HG03439 (cell line): ENCODE measurements at regions not wholly inside any gene's neighbourhood (a gene's known extent, or its start where the extent isn't known, plus 50 kb on each side); places are given as distances from the start of the nearest gene placed in this dataset.

Source experiments
- ATAC-seq: cut with Tn5 transposase; IDR thresholded peaks from one replicate; pipeline ENCODE4 v1.9.1; 2021; ENCODE audit warnings: mild to moderate bottlenecking, moderate library complexity; ENCODE audit not compliant: unreplicated experiment

DNA sequence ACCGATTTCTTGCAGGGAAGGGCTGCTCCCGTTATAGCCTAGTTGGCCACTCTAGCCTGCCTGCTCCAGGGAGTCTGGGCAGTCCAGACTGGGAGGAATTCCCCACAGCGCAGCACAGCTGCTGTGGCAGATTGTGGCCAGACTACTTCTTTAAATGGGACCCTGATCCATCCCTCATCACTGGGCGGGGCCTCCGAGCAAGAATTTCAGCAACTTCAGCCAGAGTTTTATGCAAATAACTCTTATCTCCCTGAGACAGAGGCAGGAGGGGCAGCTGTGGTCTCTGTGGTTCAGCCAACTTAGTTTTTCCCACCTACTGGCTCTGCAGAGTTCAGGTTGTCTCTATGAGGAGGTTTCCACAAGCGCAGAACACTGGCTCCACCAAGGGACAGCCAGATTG lies 1583.2 kb downstream of the SUCLG1 start:
- no peak for ATAC-seq

DNA sequence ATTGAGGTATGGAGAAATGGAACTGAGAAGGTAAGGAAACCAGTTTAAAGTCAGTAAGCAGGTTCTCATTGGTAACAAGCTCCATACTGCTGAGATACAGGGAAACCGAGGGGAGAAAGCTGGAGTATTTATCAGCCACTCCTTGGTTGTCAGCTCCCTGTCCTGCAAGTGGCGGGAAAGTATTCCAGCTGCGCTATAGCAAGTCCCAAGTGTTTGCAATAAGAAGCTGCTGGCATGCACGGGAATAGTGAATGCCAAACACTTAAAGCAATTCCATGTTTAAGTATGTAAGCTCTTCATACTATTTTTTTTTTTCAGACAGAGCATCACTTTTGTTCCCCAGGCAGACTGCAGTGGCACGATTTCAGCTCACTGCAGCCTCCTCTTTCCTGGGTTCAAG lies 1601.1 kb downstream of the SUCLG1 start:
- no peak for ATAC-seq

DNA sequence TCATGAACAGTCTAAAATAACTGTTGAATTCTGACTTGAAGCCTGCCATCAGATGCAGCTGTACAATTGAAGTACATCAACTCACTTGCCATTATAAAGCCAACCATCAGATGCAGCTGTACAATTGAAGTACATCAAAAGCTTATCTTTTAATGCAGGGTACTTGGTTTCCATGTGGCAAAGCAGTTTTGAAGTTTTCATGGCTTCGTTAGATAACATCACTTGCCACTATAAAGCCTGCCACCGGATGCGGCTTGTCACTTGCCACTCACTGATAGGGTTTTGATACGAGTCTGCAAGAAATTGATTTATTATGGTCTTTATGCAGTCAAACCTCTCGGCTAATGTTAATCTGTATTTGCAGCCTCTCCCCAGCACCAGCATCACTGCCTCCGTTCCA lies 1605.8 kb downstream of the SUCLG1 start:
- ATAC-seq = no peak

DNA sequence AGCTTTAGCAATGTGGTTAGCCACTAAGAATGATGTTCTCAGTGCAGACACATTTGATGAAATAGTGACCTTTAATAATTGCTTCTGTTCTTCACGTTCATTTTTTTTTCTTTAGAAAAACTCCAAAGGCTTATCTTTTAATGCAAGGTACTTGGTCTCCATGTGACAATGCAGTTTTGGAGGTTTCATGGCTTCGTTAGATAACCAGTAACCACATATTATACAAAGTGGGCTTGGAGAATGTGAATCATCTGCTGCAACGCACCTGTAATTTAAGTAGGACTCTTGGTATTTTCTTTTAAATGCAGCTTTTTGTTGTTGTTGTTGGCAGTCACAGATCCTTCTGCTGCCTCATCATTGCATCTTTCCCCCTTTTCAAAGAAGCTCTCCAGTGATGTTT lies 1606.3 kb downstream of the SUCLG1 start:
- ATAC-seq = no peak

DNA sequence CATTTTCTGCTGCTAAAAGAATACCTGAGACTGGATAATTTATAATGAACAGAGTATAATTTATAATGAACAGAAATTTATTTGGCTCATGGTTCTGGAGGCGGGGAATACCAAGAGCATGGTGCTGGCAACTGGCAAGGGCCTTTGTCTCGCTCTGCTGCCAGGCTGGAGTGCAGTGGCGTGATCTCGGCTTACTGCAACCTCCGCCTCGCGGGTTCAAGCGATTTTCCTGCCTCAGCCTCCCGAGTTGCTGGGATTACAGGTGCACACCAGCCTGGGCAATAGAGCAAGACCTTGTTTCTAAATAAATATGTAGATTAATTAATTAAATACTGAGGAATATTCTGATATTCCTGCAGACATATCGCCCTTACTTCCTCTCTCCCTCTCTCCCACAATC lies 1610.8 kb downstream of the SUCLG1 start:
- ATAC-seq = no peak

DNA sequence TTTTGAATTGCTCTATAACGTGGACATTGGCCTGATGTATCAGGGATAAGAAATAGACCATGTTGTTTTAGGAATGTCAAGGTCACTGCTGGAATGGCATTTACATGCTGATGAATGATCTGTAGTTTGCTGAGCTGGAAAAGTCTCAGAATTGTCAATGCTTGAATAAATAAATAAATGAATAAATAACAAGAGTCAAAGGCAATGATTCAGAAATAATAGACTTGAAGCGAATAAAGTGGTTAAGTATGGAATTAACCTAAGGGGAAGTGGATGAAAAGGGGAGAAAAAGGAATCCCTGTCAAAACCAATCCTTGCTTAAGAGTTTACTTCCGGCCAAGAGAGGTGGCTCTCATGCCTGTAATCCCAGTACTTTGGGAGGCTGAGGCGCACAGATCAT lies 1620.0 kb downstream of the SUCLG1 start:
- no peak for ATAC-seq

DNA sequence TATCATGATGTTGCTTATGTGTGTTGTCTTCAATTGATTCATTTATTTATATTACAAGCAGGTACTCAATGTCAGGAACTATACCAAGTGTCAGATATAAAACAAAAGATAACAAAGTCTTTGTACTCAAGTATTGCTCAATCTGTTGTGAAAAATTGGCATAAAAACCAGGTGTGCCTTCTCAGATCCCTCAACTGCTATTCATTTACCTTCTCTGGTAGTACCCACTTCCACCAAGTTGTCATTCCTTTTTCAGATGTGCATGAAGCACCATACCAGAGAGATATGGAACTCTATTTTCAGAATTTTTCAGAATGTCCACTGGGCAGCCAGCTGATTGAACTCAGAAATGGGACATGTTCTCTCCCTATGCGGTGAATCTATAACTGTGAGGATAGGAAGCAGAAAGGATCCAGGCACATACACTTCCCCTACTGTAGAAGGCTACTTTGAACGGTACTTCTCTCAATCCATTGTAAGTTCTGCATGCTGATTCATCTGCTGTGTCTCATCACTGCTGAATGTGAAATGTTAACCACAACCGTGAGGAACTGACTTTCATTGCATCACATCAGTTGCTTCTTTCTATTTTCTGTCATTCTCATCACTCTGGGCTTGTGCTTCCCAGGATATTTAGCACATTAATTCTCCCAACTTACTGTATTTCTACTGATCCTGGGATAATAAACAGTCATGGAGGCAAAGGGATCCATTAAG lies 1621.3 kb downstream of the SUCLG1 start:
- no peak for ATAC-seq

DNA sequence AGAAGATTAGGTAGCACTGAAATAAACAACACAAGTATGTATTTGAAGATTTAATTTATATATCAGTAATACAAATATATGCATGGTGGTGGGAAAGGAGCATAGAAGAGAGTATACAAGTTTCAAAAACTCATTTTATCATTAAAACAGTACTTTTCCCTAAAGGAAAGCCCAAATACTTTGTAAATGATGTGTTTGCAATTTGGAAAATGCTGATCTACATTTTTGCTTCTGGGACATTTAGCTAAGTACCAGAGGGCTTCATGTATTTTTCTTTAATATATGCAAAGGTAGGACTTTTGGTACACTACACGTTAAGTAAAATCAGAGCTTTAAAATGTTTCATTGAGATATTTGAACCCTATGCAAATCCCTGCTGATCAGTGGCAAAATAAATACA lies 1624.2 kb downstream of the SUCLG1 start:
- ATAC-seq = no peak

DNA sequence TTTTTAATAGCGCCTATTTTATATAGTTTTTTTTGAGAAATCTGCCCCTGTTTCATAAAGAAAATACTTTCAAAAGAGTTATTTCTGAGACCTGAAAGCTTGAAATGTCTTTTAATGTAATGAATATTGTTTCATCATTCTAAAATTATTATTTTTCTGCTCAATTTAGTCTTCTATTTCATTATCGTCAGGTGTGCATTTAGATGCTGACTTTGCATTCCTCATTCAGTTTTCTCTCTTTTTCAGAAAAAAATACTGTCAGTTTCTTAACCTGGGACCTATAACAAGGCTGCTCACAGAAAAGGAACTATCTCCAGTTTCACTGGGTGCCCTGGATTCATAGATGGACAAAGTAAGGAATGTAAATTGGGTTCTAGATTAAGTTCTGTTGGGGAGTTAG lies 1631.7 kb downstream of the SUCLG1 start:
- ATAC-seq = no peak

DNA sequence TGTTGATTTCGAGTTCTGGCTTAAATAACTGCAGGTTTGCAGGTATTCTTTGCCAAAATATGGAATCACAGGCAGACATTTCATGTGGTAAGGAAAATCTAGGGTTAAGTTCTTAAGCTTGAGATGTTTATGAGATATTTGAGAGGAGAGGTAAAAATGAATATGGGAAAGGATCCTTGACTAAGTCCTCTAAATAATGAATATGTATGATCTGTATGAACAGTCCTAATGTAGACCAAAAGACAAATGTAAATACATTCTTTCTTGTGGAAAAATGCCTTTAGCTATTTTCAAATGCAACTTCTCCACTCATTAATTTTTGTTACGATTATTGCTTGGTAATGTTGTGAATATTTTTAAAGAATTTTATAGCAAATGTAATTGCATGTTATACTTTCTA lies 1632.6 kb downstream of the SUCLG1 start:
- no peak for ATAC-seq

DNA sequence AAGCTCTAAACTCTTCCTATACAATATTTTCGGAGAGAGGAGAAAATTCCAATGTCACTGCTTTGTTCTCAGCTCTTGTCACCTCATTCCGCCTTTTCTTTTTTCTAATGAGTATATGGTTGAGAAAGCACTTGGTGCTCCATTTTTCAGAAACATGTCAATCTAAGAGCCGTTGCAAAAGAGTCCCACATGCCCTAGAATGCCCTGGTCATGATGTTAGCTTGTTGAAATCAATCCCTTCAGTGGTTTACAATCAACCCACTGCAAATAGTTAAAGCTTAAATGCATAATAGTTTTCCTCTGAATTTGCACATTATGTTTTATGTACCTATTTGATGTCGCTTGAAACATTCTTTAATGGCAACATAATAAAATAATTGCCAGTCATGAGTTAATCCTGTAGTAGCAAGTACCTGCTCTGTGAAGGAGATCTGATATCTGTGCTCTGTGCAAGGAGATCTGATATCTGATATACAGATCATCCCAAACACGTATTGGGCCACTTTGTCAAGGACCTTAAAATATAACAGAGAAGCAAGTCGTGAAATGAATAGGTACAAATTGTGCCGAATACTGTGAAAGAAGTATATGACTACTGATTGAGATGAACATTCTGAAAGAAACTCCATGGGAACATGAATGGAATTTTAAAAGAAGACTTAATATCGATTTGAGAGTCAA lies 1633.5 kb downstream of the SUCLG1 start:
- no peak for ATAC-seq

DNA sequence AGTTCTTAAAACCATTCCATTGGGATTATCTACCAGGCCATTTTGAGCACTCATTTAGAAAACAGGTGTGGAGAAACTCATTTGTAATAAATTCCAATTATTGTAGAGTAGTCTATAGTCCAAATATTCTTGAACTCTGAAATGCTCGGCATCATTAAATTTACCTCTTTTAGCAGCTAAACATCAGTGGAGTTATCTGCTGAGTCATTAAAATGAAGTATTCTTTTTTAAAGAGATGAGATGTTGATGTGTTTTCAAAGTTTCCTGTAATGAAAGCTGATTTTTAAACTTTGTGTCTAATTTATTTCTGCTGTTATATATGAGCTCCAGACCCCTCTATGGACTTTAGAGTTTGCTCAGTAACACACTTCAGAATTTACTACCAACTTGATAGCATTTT lies 1635.2 kb downstream of the SUCLG1 start:
- ATAC-seq = no peak

DNA sequence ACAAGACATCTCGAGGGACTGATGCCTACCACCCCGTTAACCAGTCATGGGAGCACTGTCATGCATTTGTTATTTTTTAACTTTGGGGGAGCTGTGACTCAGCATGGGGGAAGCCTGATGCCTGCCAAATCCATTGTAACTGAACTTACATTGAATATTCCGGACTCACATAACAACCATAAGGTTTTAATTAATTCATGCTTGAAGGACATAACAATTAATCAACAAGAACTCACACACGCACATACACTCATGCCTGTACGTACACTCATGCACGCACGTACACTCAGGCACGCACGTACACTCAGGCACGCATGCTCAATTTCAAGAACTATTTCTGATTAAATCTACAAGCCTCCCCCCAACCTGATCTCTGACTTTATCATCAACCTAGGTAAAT lies 1639.1 kb downstream of the SUCLG1 start:
- no peak for ATAC-seq

DNA sequence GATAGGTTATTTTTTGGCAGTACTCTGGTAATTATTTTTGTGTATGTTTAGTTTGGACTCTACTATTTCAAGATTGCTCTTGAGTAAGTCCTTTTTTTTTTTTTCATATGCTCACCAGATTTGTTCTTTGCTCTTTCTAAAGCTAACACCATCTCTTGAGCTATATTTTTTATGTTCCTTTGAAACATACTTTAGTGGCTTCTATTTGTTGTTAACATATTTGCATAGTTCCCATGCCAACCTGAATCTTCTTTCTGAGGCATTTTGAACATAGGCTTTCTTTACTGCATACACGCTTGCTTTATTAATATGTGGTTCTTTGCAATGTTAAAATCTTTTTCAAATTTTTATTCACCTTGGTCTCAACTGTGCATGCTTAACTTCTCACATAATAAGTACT lies 1644.9 kb downstream of the SUCLG1 start:
- ATAC-seq = no peak

DNA sequence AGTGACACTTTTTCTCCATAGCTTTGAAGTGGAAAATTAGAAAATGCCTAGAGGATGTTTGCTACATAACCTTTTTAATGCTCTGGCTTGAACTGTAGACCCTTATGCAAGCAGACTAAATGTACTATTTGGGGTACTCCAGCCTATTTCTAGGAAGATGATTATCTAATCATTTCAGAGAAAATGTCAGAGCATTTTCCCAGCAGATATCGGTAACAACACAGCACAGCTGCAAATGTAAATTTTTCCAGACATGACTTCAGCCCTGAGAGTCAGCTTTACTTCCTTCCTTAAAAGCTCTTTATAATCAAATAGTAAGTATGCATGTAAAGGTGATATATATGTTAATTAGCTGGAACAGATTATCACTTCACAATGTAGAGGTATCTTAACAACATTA lies 1647.1 kb downstream of the SUCLG1 start:
- ATAC-seq = no peak

DNA sequence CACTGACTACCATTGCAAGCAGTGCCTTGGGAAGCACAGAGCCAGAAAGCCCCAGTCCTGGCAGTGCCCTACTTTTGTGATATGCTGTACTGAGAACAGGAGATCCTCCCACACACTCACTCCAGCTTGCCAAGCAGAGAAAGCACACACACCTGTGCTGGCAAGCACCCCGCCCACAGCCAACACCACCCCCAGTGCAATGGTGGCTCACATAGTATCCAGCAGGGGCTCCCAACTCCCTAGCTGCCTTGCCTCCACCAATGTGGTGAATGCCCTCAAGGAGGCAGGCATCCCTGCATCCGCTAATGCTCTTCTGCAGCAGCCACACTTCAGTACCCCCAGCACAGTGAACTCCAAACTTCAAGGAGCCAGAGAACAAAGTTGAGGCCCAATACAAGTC lies 1655.8 kb downstream of the SUCLG1 start:
- ATAC-seq = no peak

DNA sequence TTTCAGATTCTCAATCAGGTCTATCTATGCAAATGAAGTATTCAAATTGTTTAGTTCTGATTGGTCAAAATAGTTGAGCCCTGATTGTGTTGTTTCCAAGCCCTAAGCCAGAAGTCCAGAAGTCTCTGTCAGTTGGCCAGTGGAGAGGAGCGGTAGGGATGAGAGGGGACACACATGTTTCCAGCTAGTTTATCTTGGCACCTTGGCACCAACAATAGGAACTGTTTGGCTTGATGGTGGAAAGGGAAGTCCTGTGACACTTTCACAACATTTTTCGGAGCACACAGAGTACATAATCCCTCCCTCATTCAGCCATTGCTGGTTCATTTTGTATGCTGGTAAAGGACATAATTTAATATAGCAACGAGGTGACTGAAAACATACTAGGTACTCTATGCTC lies 1661.6 kb downstream of the SUCLG1 start:
- ATAC-seq = no peak

DNA sequence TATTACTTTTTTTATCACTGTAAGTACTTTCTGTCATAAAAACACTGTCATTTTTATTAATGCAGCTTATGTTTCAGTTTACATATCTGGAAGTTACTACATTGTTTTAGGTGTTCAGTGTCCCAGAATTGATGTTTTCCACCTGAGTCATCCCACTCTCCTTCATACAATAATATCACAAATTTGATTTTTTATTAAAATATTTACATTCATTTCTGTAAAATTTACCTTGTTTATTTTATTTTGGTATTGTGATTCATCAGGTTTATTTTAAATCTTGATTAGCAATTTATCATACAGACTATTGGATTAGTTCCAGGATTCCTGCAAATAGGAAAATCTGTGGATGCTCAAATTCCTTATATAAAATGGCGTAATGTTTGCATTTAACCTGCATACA lies 1662.9 kb downstream of the SUCLG1 start:
- ATAC-seq = no peak

DNA sequence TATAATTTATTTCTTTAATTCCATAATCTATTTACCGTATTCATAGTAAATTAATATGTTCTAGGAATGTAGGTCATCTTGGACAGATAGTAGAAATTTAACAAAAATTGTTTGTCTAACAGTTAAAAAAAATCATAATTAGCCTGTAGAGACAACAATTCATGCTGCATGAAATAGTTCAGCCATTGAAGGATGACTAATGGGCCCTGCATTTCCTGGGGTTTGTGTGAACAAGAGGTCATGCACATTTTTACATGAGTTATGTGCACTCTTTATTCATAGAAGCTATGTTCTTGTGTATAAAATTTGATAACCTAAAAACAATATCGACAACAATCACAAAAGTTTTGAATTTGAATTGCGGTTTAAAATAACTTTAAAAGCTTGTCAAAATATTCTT lies 1663.6 kb downstream of the SUCLG1 start:
- no peak for ATAC-seq

DNA sequence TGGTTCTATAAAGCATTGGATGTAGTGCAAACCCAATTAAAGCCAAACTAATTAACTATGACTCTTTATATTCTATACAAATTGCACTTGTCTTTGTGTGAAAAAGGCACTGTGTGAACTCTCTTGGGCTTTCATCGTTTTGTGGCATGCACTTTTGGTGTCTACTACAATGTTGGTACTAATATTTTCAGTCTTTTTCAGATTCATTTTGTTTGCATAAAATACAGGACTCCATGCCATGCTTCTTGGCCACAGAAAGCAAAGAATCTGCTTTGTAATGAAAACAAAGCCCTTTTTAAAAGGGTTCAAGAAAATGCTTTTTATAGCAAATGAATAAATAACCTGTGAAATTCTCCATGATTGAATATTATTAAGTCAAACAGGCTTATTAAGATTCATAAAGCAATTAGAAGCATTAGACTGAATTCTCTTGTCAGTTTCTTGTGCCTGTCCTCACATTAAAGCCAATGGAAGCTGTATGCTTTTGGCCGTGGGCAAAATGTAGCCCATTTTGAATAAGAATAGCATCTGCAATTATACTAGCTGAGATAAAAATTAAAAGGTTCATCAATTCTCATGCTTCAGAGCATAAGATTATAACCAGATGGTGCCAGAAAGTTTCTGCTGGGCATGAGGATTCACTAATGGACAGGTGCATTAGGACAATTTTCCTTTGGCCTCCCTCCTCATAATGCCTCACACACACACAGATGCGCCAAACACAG lies 1665.2 kb downstream of the SUCLG1 start:
- no peak for ATAC-seq

DNA sequence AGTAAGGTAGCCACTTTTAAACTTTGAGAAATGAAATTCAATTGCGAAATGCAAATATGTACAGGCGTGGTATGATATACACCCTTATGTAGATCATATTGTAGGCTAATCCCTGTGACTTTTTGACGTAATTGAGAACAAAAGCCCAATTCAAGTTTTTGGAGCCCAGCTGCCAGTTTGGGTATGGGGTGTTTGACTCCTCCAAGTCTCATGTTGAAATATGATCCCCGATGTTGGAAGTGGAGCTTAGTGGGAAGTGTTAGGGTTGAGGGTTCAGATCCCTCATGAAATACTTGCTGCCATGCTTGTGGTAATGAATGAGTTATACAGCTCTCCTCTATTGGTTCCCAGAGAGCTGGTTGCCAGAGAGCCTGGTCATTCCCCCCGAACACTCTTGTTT lies 1666.8 kb downstream of the SUCLG1 start:
- no peak for ATAC-seq
